ENCODE measurements at regions not wholly inside any gene's neighbourhood (a gene's known extent, or its start where the extent isn't known, plus 50 kb on each side); places are given as distances from the start of the nearest gene placed in this dataset.

- TF ChIP-seq, protein P1, sequence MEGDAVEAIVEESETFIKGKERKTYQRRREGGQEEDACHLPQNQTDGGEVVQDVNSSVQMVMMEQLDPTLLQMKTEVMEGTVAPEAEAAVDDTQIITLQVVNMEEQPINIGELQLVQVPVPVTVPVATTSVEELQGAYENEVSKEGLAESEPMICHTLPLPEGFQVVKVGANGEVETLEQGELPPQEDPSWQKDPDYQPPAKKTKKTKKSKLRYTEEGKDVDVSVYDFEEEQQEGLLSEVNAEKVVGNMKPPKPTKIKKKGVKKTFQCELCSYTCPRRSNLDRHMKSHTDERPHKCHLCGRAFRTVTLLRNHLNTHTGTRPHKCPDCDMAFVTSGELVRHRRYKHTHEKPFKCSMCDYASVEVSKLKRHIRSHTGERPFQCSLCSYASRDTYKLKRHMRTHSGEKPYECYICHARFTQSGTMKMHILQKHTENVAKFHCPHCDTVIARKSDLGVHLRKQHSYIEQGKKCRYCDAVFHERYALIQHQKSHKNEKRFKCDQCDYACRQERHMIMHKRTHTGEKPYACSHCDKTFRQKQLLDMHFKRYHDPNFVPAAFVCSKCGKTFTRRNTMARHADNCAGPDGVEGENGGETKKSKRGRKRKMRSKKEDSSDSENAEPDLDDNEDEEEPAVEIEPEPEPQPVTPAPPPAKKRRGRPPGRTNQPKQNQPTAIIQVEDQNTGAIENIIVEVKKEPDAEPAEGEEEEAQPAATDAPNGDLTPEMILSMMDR (IDR thresholded peaks at IDR 0.05): no peak
- no peak for TF ChIP-seq POLR2A (IDR thresholded peaks at IDR 0.05)
Measured at GRCh38 chr3:177476495-177476894, 279.2 kb upstream of the TBL1XR1 start.
